ENCODE measurements at regions not wholly inside any gene's neighbourhood (a gene's known extent, or its start where the extent isn't known, plus 50 kb on each side); places are given as distances from the start of the nearest gene placed in this dataset.

DNA sequence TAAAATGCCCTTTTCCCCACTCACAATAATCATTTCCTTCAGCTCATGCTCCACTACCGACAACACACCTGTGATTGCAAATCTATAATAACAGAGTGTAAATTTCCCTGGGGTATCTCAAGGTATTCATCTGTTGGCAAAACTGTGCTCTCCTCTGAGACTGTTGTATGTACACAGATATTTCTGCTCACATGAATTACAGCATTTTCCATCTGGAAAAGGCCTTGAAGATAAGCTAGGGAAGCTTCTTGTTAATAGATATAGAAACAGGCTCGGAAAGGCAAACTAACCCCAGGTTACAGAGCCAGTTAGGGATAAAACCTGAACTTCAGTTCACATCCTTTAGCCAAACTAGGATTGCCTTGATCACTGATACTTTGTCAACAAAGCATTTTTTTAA lies 210.4 kb upstream of the KRR1 start:
- no peaks in the 10 kb centered on the region for H3K36me3 ChIP-seq (ENCODE audit: control insufficient read depth in 2 of 2, insufficient read depth in 1 of 2, low read length in 2 of 2)
- TF ChIP-seq, protein P1, sequence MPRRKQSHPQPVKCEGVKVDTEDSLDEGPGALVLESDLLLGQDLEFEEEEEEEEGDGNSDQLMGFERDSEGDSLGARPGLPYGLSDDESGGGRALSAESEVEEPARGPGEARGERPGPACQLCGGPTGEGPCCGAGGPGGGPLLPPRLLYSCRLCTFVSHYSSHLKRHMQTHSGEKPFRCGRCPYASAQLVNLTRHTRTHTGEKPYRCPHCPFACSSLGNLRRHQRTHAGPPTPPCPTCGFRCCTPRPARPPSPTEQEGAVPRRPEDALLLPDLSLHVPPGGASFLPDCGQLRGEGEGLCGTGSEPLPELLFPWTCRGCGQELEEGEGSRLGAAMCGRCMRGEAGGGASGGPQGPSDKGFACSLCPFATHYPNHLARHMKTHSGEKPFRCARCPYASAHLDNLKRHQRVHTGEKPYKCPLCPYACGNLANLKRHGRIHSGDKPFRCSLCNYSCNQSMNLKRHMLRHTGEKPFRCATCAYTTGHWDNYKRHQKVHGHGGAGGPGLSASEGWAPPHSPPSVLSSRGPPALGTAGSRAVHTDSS (tag by site-specific recombination; IDR thresholded peaks at IDR 0.05) = no peak
- TF ChIP-seq SP7 (tag by site-specific recombination; IDR thresholded peaks at IDR 0.05) (no peak), ZNF37A (tag by site-specific recombination; IDR thresholded peaks at IDR 0.05) (no peak), ZNF433 (tag by site-specific recombination; IDR thresholded peaks at IDR 0.05; ENCODE audit: low read depth) (no peak), ZNF48 (tag by site-specific recombination; IDR thresholded peaks at IDR 0.05) (no peak), ZBTB48 (tag by site-specific recombination; IDR thresholded peaks at IDR 0.05) (no peak), SP2 (tag by site-specific recombination; IDR thresholded peaks at IDR 0.05) (no peak), ZNF311 (tag by site-specific recombination; IDR thresholded peaks at IDR 0.05; ENCODE audit: borderline replicate concordance) (no peak), ZNF423 (tag by site-specific recombination; IDR thresholded peaks at IDR 0.05) (no peak), GLIS1 (tag by site-specific recombination; IDR thresholded peaks at IDR 0.05) (no peak), ZSCAN4 (tag by site-specific recombination; IDR thresholded peaks at IDR 0.05) (no peak), ZFP37 (tag by site-specific recombination; IDR thresholded peaks at IDR 0.05) (no peak), ZNF184 (tag by site-specific recombination; IDR thresholded peaks at IDR 0.05) (no peak), ZSCAN18 (tag by site-specific recombination; IDR thresholded peaks at IDR 0.05) (no peak), ZNF335 (tag by site-specific recombination; conservative IDR thresholded peaks at IDR 0.05) (no peak), ZNF549 (tag by site-specific recombination; IDR thresholded peaks at IDR 0.05) (no peak)
- TF ChIP-seq, protein P2, sequence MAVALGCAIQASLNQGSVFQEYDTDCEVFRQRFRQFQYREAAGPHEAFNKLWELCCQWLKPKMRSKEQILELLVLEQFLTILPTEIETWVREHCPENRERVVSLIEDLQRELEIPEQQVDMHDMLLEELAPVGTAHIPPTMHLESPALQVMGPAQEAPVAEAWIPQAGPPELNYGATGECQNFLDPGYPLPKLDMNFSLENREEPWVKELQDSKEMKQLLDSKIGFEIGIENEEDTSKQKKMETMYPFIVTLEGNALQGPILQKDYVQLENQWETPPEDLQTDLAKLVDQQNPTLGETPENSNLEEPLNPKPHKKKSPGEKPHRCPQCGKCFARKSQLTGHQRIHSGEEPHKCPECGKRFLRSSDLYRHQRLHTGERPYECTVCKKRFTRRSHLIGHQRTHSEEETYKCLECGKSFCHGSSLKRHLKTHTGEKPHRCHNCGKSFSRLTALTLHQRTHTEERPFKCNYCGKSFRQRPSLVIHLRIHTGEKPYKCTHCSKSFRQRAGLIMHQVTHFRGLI (tag by site-specific recombination; IDR thresholded peaks at IDR 0.05) = no peak
- peaks cover 15% of the 10 kb centered on the region for H3K4me1 ChIP-seq (ENCODE audit: control insufficient read depth, insufficient read depth, low read length)
- H3K4me3 ChIP-seq (ENCODE audit: low read depth, low read length) = no peak overlapping the region
- no peak overlapping the region for H3K27ac ChIP-seq (ENCODE audit: extremely low read depth, low read depth, low read length)
- ChIA-PET CTCF (interaction anchor here (0.8 to 1.4 kb wide), 2 partner anchors 23 to 310 kb away, joined by 3 to 5 read pairs; partner anchors contain the start of gene PHLDA1), POLR2A (no interaction called here)
- H3K9me3 ChIP-seq (ENCODE audit: control insufficient read depth, insufficient read depth, low read depth, low read length) = no peaks in the 10 kb centered on the region

DNA sequence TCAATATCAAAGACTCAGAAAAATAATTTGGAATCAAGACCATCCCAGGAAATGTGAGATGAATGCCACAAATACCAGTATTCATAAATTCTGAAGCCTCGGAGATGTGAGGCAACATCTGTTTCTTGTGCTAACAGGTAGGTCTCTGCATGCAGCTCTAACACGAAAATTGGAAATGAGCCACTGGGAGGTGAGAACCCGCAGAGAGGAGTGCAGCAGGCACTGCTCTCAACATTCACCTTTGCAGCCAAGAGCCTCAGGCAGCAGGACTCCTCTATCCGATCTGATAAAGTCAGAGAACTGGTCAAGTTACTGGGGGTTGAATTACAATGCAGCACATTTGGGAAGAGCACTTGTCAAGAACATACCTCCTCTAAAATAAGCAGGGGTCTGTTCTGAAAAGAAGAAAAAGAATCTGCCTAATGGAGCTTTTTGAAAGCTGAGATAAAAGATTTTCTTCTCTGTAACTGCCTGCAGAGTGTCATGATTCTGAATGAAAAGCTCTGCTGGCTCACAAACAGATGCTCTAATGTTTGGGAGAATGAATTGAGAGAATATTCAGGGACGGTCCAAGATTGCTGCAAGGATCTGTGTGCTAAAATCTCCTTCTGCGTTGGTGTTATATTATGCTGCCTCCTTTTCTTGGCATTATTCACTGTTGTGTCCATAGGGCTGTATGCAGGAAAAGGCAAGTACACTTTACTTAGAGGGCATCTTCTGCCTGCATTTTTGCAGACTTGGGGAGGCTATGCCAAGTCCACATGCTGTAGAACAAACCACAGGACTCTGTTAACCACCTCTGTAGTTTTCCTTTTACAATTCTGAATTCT lies 209.6 kb upstream of the KRR1 start:
- ChIA-PET POLR2A (no interaction called here), CTCF (interaction anchor here (0.8 to 1.4 kb wide), 2 partner anchors 22 to 311 kb away, joined by 3 to 5 read pairs; partner anchors contain the start of gene PHLDA1)
- no peaks in the 10 kb centered on the region for H3K9me3 ChIP-seq (ENCODE audit: control insufficient read depth, insufficient read depth, low read depth, low read length)
- no peaks in the 10 kb centered on the region for H3K36me3 ChIP-seq (ENCODE audit: control insufficient read depth in 2 of 2, insufficient read depth in 1 of 2, low read length in 2 of 2)
- H3K4me3 ChIP-seq (ENCODE audit: low read depth, low read length) = no peak overlapping the region
- H3K27ac ChIP-seq (ENCODE audit: extremely low read depth, low read depth, low read length) = no peak overlapping the region
- peaks cover 15% of the 10 kb centered on the region for H3K4me1 ChIP-seq (ENCODE audit: control insufficient read depth, insufficient read depth, low read length)
- TF ChIP-seq ZIC2 (tag by site-specific recombination; IDR thresholded peaks at IDR 0.05) (peak; percentile 24; the same call in 1 of the 2 replicates), SCRT1 (tag by site-specific recombination; IDR thresholded peaks at IDR 0.05; ENCODE audit: borderline replicate concordance) (peak; percentile 74), ZNF654 (tag by site-specific recombination; IDR thresholded peaks at IDR 0.05; ENCODE audit: low read depth) (no peak), ZBTB17 (tag by site-specific recombination; IDR thresholded peaks at IDR 0.05) (no peak), WT1 (tag by site-specific recombination; IDR thresholded peaks at IDR 0.05) (0 out of 2 replicates have a peak, but pooled peaks have one; percentile 14)
- TF ChIP-seq, protein P3, sequence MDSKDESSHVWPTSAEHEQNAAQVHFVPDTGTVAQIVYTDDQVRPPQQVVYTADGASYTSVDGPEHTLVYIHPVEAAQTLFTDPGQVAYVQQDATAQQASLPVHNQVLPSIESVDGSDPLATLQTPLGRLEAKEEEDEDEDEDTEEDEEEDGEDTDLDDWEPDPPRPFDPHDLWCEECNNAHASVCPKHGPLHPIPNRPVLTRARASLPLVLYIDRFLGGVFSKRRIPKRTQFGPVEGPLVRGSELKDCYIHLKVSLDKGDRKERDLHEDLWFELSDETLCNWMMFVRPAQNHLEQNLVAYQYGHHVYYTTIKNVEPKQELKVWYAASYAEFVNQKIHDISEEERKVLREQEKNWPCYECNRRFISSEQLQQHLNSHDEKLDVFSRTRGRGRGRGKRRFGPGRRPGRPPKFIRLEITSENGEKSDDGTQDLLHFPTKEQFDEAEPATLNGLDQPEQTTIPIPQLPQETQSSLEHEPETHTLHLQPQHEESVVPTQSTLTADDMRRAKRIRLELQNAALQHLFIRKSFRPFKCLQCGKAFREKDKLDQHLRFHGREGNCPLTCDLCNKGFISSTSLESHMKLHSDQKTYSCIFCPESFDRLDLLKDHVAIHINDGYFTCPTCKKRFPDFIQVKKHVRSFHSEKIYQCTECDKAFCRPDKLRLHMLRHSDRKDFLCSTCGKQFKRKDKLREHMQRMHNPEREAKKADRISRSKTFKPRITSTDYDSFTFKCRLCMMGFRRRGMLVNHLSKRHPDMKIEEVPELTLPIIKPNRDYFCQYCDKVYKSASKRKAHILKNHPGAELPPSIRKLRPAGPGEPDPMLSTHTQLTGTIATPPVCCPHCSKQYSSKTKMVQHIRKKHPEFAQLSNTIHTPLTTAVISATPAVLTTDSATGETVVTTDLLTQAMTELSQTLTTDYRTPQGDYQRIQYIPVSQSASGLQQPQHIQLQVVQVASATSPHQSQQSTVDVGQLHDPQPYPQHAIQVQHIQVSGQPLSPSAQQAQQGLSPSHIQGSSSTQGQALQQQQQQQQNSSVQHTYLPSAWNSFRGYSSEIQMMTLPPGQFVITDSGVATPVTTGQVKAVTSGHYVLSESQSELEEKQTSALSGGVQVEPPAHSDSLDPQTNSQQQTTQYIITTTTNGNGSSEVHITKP (tag by site-specific recombination; IDR thresholded peaks at IDR 0.05) = peak; percentile 84
- TF ChIP-seq, protein P4, sequence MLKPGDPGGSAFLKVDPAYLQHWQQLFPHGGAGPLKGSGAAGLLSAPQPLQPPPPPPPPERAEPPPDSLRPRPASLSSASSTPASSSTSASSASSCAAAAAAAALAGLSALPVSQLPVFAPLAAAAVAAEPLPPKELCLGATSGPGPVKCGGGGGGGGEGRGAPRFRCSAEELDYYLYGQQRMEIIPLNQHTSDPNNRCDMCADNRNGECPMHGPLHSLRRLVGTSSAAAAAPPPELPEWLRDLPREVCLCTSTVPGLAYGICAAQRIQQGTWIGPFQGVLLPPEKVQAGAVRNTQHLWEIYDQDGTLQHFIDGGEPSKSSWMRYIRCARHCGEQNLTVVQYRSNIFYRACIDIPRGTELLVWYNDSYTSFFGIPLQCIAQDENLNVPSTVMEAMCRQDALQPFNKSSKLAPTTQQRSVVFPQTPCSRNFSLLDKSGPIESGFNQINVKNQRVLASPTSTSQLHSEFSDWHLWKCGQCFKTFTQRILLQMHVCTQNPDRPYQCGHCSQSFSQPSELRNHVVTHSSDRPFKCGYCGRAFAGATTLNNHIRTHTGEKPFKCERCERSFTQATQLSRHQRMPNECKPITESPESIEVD (tag by site-specific recombination; IDR thresholded peaks at IDR 0.05) = 0 out of 2 replicates have a peak, but pooled peaks have one; percentile 7
